ENCODE measurements at regions not wholly inside any gene's neighbourhood (a gene's known extent, or its start where the extent isn't known, plus 50 kb on each side); places are given as distances from the start of the nearest gene placed in this dataset.

DNA sequence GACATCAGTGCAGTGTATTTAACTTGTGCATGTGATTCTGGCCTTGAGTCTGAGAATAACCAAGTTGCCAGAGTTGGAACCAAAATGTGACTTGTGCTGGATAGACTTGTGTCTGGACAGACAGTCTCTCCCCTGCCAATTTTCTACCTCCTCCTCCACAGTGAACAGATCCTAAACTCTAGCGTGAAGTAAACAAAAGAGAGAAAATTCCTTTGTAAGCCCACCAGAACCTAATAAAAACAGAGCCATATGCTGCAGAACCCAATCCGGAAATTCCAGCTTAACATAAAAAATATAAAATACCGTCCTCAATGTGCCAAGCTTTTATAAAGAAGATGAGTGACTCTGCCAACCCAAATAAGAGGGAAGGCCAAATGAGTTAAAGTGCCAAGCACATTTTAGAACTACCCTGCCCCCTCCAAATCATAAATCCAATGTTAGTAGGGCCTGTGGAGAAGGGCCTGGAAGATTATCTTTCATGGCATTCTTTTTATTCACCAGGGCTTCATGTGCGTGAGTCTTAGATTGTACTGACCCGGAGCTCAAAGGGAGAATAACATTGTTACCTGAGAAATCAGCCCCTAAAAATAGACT is 344.6 kb upstream of the PROK2 start:
- Histone ChIP-seq H3K9ac (ENCODE audit: low read length) (no peak overlapping the region), H3F3A (ENCODE audit: insufficient read depth, low read length) (no peaks in the 10 kb centered on the region), H3K9me2 (replicated peaks; ENCODE audit: insufficient read depth, low read length) (no peaks in the 10 kb centered on the region), H3K79me2 (ENCODE audit: low read length) (no peaks in the 10 kb centered on the region), H4K20me1 (ENCODE audit: insufficient read depth, low read length) (no peaks in the 10 kb centered on the region), H3K27ac (ENCODE audit: low read length) (no peak overlapping the region), H2AFZ (ENCODE audit: low read length) (no peak overlapping the region), H3K27me3 (replicated peaks; ENCODE audit: insufficient read depth, low read length) (no peaks in the 10 kb centered on the region), H3K36me3 (replicated peaks; ENCODE audit: insufficient read depth, low read length) (no peaks in the 10 kb centered on the region), H3K4me1 (ENCODE audit: low read length) (no peaks in the 10 kb centered on the region), H3K4me2 (ENCODE audit: low read depth, low read length) (no peak overlapping the region), H3K9me3 (replicated peaks; ENCODE audit: insufficient read depth, low read length) (no peaks in the 10 kb centered on the region), H3K4me3 (ENCODE audit: low read length) (no peak overlapping the region)
- TF ChIP-seq EZH2 (optimal IDR thresholded peaks at IDR 0.05; ENCODE audit: low read depth, low read length) (no peak), EZH2phosphoT487 (IDR thresholded peaks at IDR 0.05; ENCODE audit: low read length) (no peak)
- TF ChIP-seq, protein P1, sequence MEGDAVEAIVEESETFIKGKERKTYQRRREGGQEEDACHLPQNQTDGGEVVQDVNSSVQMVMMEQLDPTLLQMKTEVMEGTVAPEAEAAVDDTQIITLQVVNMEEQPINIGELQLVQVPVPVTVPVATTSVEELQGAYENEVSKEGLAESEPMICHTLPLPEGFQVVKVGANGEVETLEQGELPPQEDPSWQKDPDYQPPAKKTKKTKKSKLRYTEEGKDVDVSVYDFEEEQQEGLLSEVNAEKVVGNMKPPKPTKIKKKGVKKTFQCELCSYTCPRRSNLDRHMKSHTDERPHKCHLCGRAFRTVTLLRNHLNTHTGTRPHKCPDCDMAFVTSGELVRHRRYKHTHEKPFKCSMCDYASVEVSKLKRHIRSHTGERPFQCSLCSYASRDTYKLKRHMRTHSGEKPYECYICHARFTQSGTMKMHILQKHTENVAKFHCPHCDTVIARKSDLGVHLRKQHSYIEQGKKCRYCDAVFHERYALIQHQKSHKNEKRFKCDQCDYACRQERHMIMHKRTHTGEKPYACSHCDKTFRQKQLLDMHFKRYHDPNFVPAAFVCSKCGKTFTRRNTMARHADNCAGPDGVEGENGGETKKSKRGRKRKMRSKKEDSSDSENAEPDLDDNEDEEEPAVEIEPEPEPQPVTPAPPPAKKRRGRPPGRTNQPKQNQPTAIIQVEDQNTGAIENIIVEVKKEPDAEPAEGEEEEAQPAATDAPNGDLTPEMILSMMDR (IDR thresholded peaks at IDR 0.05; ENCODE audit: low read length) = no peak
- no peak for DNase-seq

DNA sequence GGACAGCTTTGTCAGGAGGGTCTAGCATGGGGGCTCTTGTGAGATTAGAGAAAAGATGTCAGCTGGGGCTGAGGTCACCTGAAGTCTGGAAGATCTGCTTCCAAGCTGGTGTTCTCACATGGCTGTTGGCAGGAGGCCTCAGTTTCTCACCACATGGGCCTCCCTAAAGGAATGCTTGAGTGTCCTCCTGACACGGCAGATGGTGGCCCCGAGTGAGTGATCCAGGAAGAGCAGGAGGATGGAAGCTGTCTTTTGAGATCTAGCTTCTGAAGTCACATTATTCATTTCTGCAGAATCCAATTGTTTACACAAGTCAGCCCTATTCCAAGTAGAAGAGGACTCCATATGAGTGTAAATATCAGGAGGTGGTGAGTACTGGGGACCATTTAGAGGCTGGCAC is 344.0 kb upstream of the PROK2 start:
- no peak for DNase-seq
- H3K4me1 ChIP-seq (ENCODE audit: low read length) = no peaks in the 10 kb centered on the region
- H3K27ac ChIP-seq (ENCODE audit: low read length) = no peak overlapping the region
- no peaks in the 10 kb centered on the region for H3K36me3 ChIP-seq (replicated peaks; ENCODE audit: insufficient read depth, low read length)
- TF ChIP-seq, protein P1 (IDR thresholded peaks at IDR 0.05; ENCODE audit: low read length) = no peak
- TF ChIP-seq EZH2 (optimal IDR thresholded peaks at IDR 0.05; ENCODE audit: low read depth, low read length) (no peak), EZH2phosphoT487 (IDR thresholded peaks at IDR 0.05; ENCODE audit: low read length) (no peak)
- no peak overlapping the region for H3K4me2 ChIP-seq (ENCODE audit: low read depth, low read length)
- H3K9me2 ChIP-seq (replicated peaks; ENCODE audit: insufficient read depth, low read length) = no peaks in the 10 kb centered on the region
- no peak overlapping the region for H3K4me3 ChIP-seq (ENCODE audit: low read length)
- no peaks in the 10 kb centered on the region for H4K20me1 ChIP-seq (ENCODE audit: insufficient read depth, low read length)
- no peaks in the 10 kb centered on the region for H3K79me2 ChIP-seq (ENCODE audit: low read length)
- H3K9me3 ChIP-seq (replicated peaks; ENCODE audit: insufficient read depth, low read length) = no peaks in the 10 kb centered on the region
- H3F3A ChIP-seq (ENCODE audit: insufficient read depth, low read length) = no peaks in the 10 kb centered on the region
- no peaks in the 10 kb centered on the region for H3K27me3 ChIP-seq (replicated peaks; ENCODE audit: insufficient read depth, low read length)
- no peak overlapping the region for H3K9ac ChIP-seq (ENCODE audit: low read length)
- no peak overlapping the region for H2AFZ ChIP-seq (ENCODE audit: low read length)

DNA sequence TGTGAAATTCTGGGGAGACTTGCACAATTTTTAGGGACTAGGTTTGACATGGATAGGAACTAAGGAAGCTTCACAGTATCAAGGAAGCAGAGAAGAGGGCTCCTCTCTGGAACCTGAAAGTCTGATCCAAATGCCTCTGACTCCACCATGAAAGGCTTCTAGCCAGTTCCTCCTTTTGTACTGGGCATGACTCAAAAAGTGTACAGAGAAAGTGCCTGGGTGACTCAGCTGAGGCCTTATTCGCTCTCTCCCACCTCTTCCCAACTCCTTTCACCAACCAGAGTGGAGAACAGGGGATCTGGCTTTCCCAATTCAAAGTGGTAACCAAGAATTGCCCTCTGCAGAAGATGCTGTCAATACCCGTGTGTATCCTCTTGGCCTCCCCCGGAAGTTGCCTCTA is 342.9 kb upstream of the PROK2 start:
- H3K4me1 ChIP-seq (ENCODE audit: low read length) = no peaks in the 10 kb centered on the region
- no peak overlapping the region for H3K27ac ChIP-seq (ENCODE audit: low read length)
- no peaks in the 10 kb centered on the region for H3K9me3 ChIP-seq (replicated peaks; ENCODE audit: insufficient read depth, low read length)
- no peak overlapping the region for H3K9ac ChIP-seq (ENCODE audit: low read length)
- no peak overlapping the region for H3K4me2 ChIP-seq (ENCODE audit: low read depth, low read length)
- H3K9me2 ChIP-seq (replicated peaks; ENCODE audit: insufficient read depth, low read length) = no peaks in the 10 kb centered on the region
- DNase-seq = no peak
- H4K20me1 ChIP-seq (ENCODE audit: insufficient read depth, low read length) = no peaks in the 10 kb centered on the region
- no peaks in the 10 kb centered on the region for H3K27me3 ChIP-seq (replicated peaks; ENCODE audit: insufficient read depth, low read length)
- no peak overlapping the region for H2AFZ ChIP-seq (ENCODE audit: low read length)
- TF ChIP-seq EZH2phosphoT487 (IDR thresholded peaks at IDR 0.05; ENCODE audit: low read length) = no peak
- TF ChIP-seq, protein P1 (IDR thresholded peaks at IDR 0.05; ENCODE audit: low read length) = no peak
- no peak for TF ChIP-seq EZH2 (optimal IDR thresholded peaks at IDR 0.05; ENCODE audit: low read depth, low read length)
- no peaks in the 10 kb centered on the region for H3K36me3 ChIP-seq (replicated peaks; ENCODE audit: insufficient read depth, low read length)
- no peaks in the 10 kb centered on the region for H3F3A ChIP-seq (ENCODE audit: insufficient read depth, low read length)
- no peak overlapping the region for H3K4me3 ChIP-seq (ENCODE audit: low read length)
- H3K79me2 ChIP-seq (ENCODE audit: low read length) = no peaks in the 10 kb centered on the region
